NCI-H128 (cell line): ENCODE measurements at regions not wholly inside any gene's neighbourhood (a gene's known extent, or its start where the extent isn't known, plus 50 kb on each side); places are given as distances from the start of the nearest gene placed in this dataset.

Experiments used
- DNase-seq: peaks from one replicate; lab custom pipeline; 2025; ENCODE audit not compliant: unreplicated experiment; lab: John Stamatoyannopoulos, UW

DNA sequence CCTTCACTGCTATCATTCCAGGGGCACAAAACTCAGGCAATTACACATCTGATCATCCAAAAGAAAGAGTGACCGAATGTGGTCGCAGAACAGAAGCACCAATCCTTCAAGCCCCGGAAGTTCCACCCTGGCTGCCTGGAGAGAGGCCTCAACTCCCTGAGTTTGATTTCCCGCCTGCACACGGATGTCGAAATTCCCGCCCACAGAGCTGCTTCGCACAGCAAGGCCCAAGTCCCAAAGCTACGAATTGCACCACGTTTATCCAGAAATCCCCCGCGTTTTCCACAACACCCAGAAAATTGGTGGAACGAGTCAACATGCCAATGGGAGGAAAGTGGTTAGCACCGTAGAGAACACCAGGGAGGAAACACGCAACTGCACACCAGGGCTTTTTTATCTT, 445.4 kb downstream of the EIPR1 start:
- no peak for DNase-seq

DNA sequence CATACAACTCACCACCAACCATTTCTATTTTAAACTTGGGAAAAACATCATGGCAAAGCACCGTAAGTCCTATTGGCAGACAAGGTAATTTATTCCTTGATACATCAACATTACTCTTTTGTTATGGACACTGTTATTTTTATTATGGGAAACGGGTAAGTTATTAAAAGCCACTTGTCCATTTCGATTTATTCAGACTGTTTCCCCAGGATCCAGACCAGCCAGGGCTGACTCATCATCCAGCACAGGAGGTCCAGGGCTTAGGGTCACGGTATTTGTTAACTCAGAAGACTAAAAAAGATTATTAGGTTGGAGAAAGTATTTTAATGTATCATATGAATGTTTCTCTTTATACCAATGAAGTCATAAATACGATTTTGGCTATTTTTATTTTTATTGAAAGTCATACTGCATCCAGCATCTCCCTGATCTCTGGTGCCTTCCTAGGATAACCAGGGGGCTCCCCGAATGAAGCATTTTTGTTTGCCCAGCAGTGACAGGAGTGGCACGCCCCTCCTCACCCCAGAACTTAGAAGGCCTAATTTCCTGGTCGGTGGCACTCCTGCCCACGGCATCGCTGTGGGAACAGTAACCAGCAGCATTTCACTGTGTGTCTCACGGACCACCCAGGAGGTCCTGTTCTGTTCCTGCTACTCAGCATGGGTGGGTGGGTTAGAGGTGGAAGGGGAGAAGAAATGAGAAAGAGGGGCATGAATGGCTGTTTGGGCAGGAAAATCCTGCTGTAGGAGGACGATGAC, 446.1 kb downstream of the EIPR1 start:
- no peak for DNase-seq

DNA sequence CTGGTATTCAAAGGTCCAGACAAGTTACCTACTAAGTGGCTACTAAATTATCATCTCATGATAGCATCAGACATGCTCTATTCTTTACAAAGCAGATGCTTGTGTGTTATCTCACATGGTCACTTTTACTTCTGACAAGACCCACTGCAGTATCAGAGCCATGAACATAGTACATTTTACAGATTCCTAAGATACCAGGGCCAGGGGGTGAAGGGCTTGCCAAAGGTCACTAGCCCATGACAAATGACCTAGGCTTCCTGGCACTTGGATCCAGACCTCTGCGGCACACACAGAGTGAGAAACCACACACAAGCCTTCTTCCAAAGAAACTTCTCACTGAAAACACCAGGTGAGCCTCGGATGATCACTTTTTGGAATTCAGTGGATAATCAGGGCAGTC, 446.8 kb downstream of the EIPR1 start:
- no peak for DNase-seq

GRCh38 chr2:2926858-2927175, 450.8 kb downstream of the EIPR1 start:
- no peak for DNase-seq

- DNase-seq: no peak
Observed at GRCh38 chr2:2926009-2926857, 451.4 kb downstream of the EIPR1 start.

- no peak for DNase-seq
Observed at GRCh38 chr2:2922156-2922555, 455.5 kb downstream of the EIPR1 start.

DNA sequence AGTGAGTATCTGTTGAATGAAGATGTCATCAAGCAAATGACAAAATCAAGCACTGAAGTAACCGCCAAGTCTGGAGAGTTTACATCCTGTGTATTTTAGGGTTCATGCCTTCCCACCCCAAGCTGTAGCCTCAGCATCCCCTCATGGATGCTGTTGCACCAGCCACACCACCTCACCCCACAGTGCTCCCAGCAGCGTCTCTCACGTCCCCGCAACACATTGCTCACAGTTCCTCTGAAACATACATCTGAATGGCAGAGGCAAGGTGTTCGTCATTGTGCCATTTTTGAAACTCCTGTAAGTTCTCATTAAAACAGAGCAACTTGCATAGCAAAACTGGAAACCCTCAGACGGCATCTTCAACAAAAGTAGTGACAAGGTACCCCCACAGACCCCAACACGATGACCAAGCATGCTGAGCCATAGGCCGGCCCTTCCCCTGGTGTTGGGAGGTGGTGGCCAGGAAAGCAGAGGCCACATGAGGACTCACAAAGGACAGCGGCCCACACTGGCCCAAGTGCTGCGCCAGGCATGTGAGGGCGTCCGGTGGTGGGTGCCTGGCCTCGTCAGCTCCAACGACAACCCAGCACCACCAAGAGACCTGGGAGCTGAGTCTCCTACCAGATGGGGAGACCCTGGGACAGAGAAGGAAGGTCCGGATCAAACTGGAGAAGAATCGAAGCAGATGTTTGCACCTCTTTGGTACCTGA, 456.5 kb downstream of the EIPR1 start:
- DNase-seq: no peak

DNA sequence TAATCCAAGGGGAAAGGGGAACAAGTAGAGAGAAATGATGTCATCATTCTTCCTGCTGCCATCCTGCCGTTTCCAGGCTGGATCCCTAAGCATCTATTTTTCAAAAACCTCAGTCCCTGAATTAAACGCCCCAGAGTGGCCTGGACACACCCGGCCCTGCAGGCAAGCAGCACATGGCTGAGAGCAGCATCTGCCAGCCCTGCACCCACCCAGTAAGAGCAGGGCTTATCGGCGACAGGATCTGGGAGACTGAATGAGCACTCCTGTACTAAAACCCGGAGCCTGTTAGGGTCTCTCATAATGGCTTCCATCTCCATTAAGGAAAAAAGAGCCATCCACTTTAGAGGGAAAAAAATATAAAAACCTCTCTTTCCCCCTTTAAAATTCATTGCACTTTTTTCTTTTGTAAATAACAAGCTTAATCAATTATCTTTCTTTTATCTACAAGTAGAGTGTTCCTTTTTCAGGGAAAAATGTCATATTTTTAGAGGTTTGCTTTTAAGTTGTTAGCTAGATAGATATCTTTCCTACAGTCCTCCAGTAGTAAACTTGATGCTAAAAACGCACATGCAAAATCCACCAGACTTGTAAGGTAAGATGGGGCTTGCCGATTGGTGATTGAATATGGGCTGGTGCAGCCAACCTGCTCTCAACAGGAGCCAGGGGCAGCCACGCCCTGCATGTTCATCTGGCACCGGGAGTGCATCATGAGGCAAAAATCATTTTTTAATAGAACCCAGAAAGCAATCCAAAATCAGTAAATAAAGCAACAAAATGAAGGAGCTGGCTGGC, 457.8 kb downstream of the EIPR1 start:
- DNase-seq: no peak

DNA sequence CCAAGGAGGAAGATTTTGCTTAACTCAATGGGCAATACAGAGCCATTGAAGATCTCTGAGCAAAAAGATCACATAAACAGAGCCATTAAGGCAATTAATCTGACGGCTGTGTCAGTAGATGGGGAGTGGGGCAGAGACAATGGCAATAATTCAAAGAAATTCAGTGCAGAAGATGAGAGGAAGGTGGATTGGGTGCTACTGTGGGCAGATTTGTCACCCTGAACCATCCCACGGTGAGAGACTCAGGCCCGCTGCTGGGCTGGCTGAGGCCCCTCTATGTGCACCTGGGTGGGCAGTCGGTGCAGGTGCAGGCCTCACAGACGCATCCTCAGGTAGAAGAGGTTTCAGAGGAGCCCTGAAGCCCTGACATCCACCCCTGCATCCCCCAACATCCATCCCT, 458.6 kb downstream of the EIPR1 start:
- no peak for DNase-seq

DNA sequence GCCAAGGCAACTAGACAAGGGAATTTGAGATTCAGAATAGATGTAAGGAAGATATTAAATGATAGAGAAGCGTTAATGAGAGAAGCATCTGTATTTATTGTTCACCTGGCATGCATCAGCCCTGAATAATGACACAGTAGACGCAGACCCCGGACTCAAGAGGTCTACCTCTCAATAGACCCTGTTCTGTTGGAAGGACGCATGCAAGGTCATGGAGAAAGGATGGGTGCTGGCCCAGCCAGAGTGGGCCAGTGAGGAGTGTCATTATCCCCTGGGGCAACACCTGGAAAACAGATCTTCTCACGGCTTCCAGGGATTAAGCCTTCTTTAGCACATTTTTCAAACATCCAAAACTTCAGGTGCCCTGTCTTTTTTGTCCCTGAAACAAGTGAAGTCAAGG, 461.0 kb downstream of the EIPR1 start:
- no peak for DNase-seq

- no peak for DNase-seq
Observed at GRCh38 chr2:2914252-2914651, 463.4 kb downstream of the EIPR1 start.

GRCh38 chr2:2913601-2914120, 464.0 kb downstream of the EIPR1 start:
- no peak for DNase-seq

GRCh38 chr2:2912731-2913130, 464.9 kb downstream of the EIPR1 start:
- no peak for DNase-seq

DNA sequence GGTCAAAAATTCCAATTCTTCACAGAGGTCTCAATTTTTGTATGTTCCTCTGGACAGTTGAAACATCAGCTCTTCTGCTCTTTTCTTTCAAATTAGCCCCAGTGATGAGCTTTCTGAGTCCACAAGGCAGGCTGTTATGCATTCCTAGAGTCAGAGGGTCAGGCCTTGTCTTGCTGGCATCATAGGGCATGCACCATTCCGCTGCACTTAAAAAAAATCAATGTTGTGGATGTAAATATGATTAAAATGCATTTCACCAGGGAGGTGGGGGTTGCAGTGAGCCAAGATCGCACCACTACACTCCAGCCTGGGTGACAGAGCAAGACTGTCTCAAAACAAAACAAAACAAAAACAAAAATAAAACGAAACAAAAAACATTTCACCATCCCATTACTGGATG, 465.3 kb downstream of the EIPR1 start:
- no peak for DNase-seq

DNA sequence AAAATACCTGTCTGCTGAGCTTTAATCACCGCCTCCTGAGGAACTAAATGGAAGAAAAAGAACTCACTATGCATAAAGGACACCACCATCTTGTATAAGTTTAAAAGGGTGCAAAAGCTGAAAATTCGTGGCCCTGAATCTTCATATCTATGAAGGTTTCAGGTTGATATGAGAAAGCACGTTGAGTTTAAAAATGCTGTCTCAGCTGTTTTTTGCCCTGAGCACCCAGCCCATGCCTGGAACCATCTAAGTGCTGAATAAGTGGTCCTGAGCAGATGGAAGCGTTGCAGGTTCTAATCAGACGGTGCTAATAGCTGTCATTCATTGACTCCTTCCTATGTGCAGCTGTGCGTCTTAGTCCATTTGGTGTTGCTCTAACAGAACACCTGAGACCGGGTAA, 467.4 kb downstream of the EIPR1 start:
- no peak for DNase-seq

DNA sequence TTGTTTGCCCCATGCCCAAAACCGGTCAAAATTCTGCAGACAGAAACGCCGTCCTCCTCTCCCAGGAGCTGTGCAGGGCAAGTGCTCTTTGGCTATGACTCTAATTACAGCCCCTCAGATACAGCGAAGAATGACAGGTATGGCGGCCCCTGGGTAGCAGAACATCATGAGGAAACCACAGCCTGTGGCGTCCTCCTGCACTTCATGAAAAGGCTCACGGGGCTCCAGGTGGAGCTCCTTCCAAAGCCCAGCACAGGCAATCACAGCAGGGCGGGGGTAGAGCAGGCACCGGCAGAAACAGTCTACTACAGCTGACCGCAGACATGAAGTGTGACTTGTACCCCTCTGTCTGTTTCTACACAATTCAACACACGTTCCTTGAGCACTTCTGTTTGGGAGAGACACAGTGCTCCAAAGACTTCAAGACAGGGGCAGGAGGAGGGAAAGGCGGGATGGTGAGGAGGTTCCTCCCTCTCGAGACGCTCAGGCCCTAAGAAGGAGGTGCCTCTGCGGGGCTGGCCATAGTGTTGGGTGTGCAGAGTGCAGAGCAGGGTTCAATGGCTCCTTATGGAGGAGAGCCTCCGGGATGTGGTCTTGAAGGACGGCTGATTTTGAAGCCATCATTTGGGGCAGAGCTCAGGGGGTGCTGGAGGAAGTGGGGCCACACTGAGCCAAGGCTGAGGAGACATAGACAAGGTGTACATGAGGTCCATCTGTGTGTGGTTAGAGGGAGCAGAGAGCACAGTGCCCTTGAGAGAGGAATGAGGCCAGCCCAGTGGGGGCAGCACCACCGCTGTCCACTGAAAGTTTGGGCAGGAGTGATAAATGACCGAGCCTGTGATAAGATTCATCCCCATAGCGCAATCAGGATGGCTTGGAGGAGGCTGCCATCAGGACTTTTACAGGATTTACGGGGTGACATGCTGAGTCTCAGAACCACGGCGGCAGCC, 468.3 kb downstream of the EIPR1 start:
- DNase-seq: no peak

- no peak for DNase-seq
Observed at GRCh38 chr2:2906091-2906490, 471.5 kb downstream of the EIPR1 start.

DNA sequence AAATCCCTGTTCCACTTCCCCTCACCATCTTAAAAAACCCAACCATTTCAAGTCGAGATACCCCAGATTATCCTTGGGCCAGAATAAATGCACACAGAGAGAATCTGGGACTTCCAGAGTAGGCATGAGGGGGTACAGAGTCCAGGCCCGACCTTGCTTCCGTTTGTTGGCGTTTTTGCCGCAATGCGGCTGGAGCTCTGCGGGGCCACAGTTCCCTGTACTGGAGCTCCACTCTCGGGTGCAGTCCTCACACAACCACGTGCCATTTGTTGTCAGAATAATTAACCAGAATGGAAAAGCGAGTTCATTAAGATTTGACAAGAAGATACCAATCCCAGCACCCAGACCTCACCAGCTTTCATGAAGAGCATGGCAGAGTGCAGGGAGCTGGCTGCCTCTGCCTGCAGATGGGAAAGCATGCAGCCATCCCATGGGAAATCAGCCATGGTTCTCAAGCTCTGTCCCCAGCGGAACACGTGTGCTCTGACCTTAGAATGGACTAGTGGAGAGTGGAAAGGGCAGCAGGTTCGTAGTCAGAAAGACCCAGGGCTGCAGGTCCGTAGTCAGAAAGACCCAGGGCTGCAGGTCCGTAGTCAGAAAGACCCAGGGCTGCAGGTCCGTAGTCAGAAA, 472.8 kb downstream of the EIPR1 start:
- no peak for DNase-seq

DNA sequence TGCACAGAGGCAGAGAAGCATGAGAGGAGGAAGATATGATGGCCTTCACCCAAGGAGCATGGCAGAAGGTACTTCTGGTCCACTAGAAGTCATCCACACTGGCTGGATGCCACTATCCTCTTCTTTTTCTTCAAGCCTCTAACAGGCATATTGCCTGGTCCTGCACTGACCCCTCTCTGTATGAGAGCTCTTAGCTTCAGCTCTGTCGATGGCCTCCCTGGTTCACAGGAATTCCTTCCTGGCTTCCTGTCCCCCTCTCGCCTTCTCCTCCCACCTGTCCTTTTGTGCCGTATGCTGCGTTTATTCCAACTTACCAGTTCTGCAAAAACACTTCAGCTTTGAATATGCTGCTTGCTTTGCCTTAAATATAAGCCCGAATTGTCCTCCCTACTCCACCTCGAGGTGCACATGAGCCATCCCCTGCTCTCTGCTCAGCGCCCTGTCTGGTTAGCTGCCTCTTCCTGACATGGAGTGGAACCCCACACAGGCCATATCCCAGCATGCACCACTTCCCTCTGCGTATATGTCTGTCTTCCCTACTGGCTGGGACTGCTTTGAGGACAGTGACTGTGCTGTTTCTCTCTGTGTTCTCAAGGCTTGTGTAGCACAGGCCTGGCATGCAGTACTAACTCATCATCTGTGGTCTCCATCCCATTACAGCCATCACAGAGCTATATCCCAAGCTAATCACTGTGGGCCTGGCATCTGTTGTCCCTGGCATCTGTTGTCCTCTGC, 474.9 kb downstream of the EIPR1 start:
- no peak for DNase-seq
